HCT116 (cell line): ENCODE measurements at regions not wholly inside any gene's neighbourhood (a gene's known extent, or its start where the extent isn't known, plus 50 kb on each side); places are given as distances from the start of the nearest gene placed in this dataset.

ENCODE experiments used
- ATAC-seq: fragments of 200-7000 bp; cut with Tn5 transposase; 2 replicates; pipeline ENCODE4 v1.9.1; 2020; ENCODE audit warnings: mild to moderate bottlenecking, moderate library complexity
- BruUV-seq: library from RNA; stranded (reverse); fragments of 400-500 nt; replicated peaks from 2 replicates; lab custom pipeline; 2021; lab: Mats Ljungman, UMichigan
- CTCF ChIA-PET: fragments of 300-600 bp; sonication (Branson Sonifier 250); formaldehyde crosslinking; loops from one replicate; lab custom pipeline; 2021; ENCODE audit warnings: antibody characterized with exemption; lab: Charles Lee
- POLR2A ChIA-PET: fragments of 300-600, 350-600 bp; sonication (Branson Sonifier 250); formaldehyde crosslinking; loops from one replicate; lab custom pipeline; 2021; ENCODE audit warnings: antibody characterized with exemption; lab: Charles Lee
- RAD21 ChIA-PET, 2 experiments: fragments of 300-600 bp; sonication (Branson Sonifier 250); formaldehyde crosslinking; loops; one replicate each; lab custom pipeline; 2023; ENCODE audit warnings: low total read pairs in 2 of 2; ENCODE audit not compliant: uncharacterized antibody in 2 of 2, unreplicated experiment in 2 of 2, low non-redundant PET in 1 of 2; lab: Charles Lee
- DNase-seq: peaks from one replicate; pipeline ENCODE4 v3.0.0-alpha.2; 2010; ENCODE audit warnings: low read depth, low spot score
- H2AFZ ChIP-seq: fragments of 200-600 bp; shearing (Covaris generic), sonication (generic); 2 replicates; pipeline ENCODE4 v1.6.1; 2017; ENCODE audit warnings: low read depth, mixed run types, mixed read lengths, antibody characterized with exemption, low read length; ENCODE audit not compliant: poor library complexity, severe bottlenecking
- H3K27ac ChIP-seq: 2 replicates; pipeline ENCODE4 v1.5.1; 2012; ENCODE audit warnings: low read depth, low read length
- H3K27me3 ChIP-seq: fragments of 200-600 bp; sonication (generic); 2 replicates; pipeline ENCODE4 v1.6.1; 2016; ENCODE audit warnings: mixed run types, low read length, mixed read lengths; ENCODE audit not compliant: insufficient read depth
- H3K36me3 ChIP-seq, 2 experiments: fragments of 200-500 bp in 1 of 2; fragments of 200-600 bp in 1 of 2; sonication (Bioruptor generic) in 1 of 2; sonication (generic) in 1 of 2; 2 replicates each; pipeline versions ENCODE4 v1.5.1 to v1.6.1; 2014 to 2016; ENCODE audit warnings: low read length in 2 of 2, inconsistent platforms in 1 of 2, mixed read lengths in 1 of 2, mixed run types in 1 of 2; ENCODE audit not compliant: insufficient read depth in 2 of 2, control insufficient read depth in 1 of 2
- H3K4me1 ChIP-seq, 2 experiments: fragments of 200-600 bp in 1 of 2; sonication (generic) in 1 of 2; 2 replicates each; pipeline versions ENCODE4 v1.5.1 to v1.6.1; 2012 to 2017; ENCODE audit warnings: low read length in 2 of 2, inconsistent platforms in 1 of 2, mild to moderate bottlenecking in 1 of 2, mixed read lengths in 1 of 2, mixed run types in 1 of 2, moderate library complexity in 1 of 2; ENCODE audit not compliant: insufficient read depth in 2 of 2, control insufficient read depth in 1 of 2
- H3K4me2 ChIP-seq: fragments of 200-600 bp; sonication (generic); 2 replicates; pipeline ENCODE4 v1.6.1; 2017; ENCODE audit warnings: mixed run types, low read length, mixed read lengths
- H3K4me3 ChIP-seq, 2 experiments: fragments of 200-600 bp in 1 of 2; sonication (generic) in 1 of 2; replicated peaks in 1 of 2; 2 replicates each; pipeline ENCODE4 v1.5.1; 2011 to 2016; ENCODE audit warnings: low read length in 2 of 2, control low read depth in 1 of 2, low read depth in 1 of 2, mild to moderate bottlenecking in 1 of 2, mixed read lengths in 1 of 2, mixed run types in 1 of 2
- H3K79me2 ChIP-seq: fragments of 200-600 bp; sonication (generic); 2 replicates; pipeline ENCODE4 v1.6.1; 2017; ENCODE audit warnings: mild to moderate bottlenecking, mixed run types, low read length, moderate library complexity, mixed read lengths; ENCODE audit not compliant: insufficient read depth
- H3K9ac ChIP-seq: fragments of 200-600 bp; sonication (generic); 2 replicates; pipeline ENCODE4 v1.6.1; 2016; ENCODE audit warnings: low read length, mixed read lengths
- H3K9me2 ChIP-seq: fragments of 200-600 bp; sonication (generic), shearing (Covaris generic); 2 replicates; pipeline ENCODE4 v1.6.1; 2017; ENCODE audit warnings: mixed run types, mild to moderate bottlenecking, moderate library complexity; ENCODE audit not compliant: insufficient read depth
- H3K9me3 ChIP-seq, 2 experiments: fragments of 200-500 bp in 1 of 2; fragments of 200-600 bp in 1 of 2; sonication (Bioruptor generic) in 1 of 2; sonication (generic) in 1 of 2; 2 replicates each; pipeline ENCODE4 v1.6.1; 2014 to 2017; ENCODE audit warnings: low read length in 2 of 2, mixed read lengths in 2 of 2, inconsistent platforms in 1 of 2, low read depth in 1 of 2, mild to moderate bottlenecking in 1 of 2, mixed run types in 1 of 2, moderate library complexity in 1 of 2; ENCODE audit not compliant: control insufficient read depth in 1 of 2, insufficient read depth in 1 of 2
- H4K20me1 ChIP-seq: fragments of 200-600 bp; sonication (generic), shearing (Covaris generic); 2 replicates; pipeline ENCODE4 v1.6.1; 2017; ENCODE audit warnings: mixed run types, mild to moderate bottlenecking, moderate library complexity; ENCODE audit not compliant: insufficient read depth
- CEBPB ChIP-seq: IDR thresholded peaks from 2 replicates; pipeline ENCODE4 v1.6.1; 2012; ENCODE audit warnings: low read depth
- EZH2phosphoT487 ChIP-seq: fragments of 200-600 bp; IDR thresholded peaks from 2 replicates; pipeline ENCODE4 v1.6.1; 2018; ENCODE audit warnings: antibody characterized with exemption, borderline replicate concordance
- JUND ChIP-seq: IDR thresholded peaks from 2 replicates; pipeline ENCODE4 v1.6.1; 2012
- POLR2A ChIP-seq: IDR thresholded peaks from 2 replicates; pipeline ENCODE4 v1.7.0; 2011; ENCODE audit warnings: borderline replicate concordance; ENCODE audit not compliant: insufficient read depth, insufficient read length; ENCODE audit errors: extremely low read depth
- POLR2AphosphoS5 ChIP-seq: IDR thresholded peaks from 2 replicates; pipeline ENCODE4 v1.6.1; 2011; ENCODE audit warnings: mild to moderate bottlenecking, low read depth, low read length, moderate library complexity
- RAD21 ChIP-seq: IDR thresholded peaks from 2 replicates; pipeline ENCODE4 v1.6.1; 2012; ENCODE audit warnings: low read depth, mild to moderate bottlenecking
- SIN3A ChIP-seq: IDR thresholded peaks from 2 replicates; pipeline ENCODE4 v1.6.1; 2012; ENCODE audit warnings: low read depth
- SRF ChIP-seq: IDR thresholded peaks from 2 replicates; pipeline ENCODE4 v1.6.1; 2012; ENCODE audit warnings: low read depth
- intact Hi-C: fragments of 100-400 bp; cut with micrococcal nuclease; formaldehyde crosslinking; loops from 2 replicates; pipeline ENCODE4 v1.10.0; 2022
- TF ChIP-seq, protein P1 (sequence below): IDR thresholded peaks from 2 replicates; pipeline ENCODE4 v1.6.1; 2012
- TF ChIP-seq, protein P2 (sequence below): IDR thresholded peaks from 2 replicates; pipeline ENCODE4 v1.6.1; 2012
- TF ChIP-seq, protein P3 (sequence below): IDR thresholded peaks from 2 replicates; pipeline ENCODE4 v1.6.1; 2011; ENCODE audit warnings: mild to moderate bottlenecking, low read length, moderate library complexity; ENCODE audit not compliant: insufficient replicate concordance; ENCODE audit errors: extremely low read depth
- TF ChIP-seq, protein P4 (sequence below): IDR thresholded peaks from 2 replicates; pipeline ENCODE4 v1.6.1; 2012; ENCODE audit warnings: low read depth

DNA sequence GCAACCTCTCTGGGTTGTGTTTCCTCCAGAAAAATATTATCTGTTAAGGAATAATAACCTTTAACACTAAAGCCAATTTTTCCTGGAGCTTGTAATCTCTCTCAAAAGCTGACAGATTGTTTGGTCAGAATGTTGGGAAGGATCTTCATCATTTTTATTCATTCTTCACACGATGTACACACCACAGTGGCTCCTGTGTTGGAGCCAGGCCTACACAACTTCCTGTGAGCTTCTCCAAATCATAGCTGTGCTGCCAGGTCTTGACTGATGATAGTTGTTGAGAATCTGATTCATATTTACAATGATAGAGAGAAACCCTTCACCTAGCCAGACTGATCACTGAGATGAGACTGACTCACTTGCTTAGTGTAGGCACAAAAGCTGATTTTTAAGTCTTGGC, 151.0 kb upstream of the ROBO2 start:
- RAD21 ChIA-PET, result no interaction called here
- POLR2A ChIA-PET, result no interaction called here
- Histone ChIP-seq H3K9ac (no peak overlapping the region), H3K27ac (no peak overlapping the region), H3K9me3 (peaks cover 16 to 36% of the 10 kb centered on the region in 2 experiments; a peak in 2 of 4 replicates), H3K4me1 (no peaks in the 10 kb centered on the region), H3K4me2 (no peak overlapping the region), H3K4me3 (no peak overlapping the region), H3K27me3 (no peaks in the 10 kb centered on the region), H3K79me2 (no peaks in the 10 kb centered on the region), H3K9me2 (no peaks in the 10 kb centered on the region), H4K20me1 (no peaks in the 10 kb centered on the region), H2AFZ (no peak overlapping the region), H3K36me3 (no peaks in the 10 kb centered on the region)
- TF ChIP-seq, protein P1, sequence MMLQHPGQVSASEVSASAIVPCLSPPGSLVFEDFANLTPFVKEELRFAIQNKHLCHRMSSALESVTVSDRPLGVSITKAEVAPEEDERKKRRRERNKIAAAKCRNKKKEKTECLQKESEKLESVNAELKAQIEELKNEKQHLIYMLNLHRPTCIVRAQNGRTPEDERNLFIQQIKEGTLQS, result no peak
- TF ChIP-seq CEBPB, result no peak
- TF ChIP-seq SIN3A, result no peak
- TF ChIP-seq RAD21, result no peak
- TF ChIP-seq, protein P2, sequence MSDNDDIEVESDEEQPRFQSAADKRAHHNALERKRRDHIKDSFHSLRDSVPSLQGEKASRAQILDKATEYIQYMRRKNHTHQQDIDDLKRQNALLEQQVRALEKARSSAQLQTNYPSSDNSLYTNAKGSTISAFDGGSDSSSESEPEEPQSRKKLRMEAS, result no peak
- no peak for TF ChIP-seq POLR2AphosphoS5
- no peak for TF ChIP-seq JUND
- TF ChIP-seq POLR2A, result no peak
- no peak for TF ChIP-seq EZH2phosphoT487
- TF ChIP-seq, protein P3, sequence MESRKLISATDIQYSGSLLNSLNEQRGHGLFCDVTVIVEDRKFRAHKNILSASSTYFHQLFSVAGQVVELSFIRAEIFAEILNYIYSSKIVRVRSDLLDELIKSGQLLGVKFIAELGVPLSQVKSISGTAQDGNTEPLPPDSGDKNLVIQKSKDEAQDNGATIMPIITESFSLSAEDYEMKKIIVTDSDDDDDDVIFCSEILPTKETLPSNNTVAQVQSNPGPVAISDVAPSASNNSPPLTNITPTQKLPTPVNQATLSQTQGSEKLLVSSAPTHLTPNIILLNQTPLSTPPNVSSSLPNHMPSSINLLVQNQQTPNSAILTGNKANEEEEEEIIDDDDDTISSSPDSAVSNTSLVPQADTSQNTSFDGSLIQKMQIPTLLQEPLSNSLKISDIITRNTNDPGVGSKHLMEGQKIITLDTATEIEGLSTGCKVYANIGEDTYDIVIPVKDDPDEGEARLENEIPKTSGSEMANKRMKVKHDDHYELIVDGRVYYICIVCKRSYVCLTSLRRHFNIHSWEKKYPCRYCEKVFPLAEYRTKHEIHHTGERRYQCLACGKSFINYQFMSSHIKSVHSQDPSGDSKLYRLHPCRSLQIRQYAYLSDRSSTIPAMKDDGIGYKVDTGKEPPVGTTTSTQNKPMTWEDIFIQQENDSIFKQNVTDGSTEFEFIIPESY, result no peak
- TF ChIP-seq, protein P4, sequence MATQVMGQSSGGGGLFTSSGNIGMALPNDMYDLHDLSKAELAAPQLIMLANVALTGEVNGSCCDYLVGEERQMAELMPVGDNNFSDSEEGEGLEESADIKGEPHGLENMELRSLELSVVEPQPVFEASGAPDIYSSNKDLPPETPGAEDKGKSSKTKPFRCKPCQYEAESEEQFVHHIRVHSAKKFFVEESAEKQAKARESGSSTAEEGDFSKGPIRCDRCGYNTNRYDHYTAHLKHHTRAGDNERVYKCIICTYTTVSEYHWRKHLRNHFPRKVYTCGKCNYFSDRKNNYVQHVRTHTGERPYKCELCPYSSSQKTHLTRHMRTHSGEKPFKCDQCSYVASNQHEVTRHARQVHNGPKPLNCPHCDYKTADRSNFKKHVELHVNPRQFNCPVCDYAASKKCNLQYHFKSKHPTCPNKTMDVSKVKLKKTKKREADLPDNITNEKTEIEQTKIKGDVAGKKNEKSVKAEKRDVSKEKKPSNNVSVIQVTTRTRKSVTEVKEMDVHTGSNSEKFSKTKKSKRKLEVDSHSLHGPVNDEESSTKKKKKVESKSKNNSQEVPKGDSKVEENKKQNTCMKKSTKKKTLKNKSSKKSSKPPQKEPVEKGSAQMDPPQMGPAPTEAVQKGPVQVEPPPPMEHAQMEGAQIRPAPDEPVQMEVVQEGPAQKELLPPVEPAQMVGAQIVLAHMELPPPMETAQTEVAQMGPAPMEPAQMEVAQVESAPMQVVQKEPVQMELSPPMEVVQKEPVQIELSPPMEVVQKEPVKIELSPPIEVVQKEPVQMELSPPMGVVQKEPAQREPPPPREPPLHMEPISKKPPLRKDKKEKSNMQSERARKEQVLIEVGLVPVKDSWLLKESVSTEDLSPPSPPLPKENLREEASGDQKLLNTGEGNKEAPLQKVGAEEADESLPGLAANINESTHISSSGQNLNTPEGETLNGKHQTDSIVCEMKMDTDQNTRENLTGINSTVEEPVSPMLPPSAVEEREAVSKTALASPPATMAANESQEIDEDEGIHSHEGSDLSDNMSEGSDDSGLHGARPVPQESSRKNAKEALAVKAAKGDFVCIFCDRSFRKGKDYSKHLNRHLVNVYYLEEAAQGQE, result no peak
- TF ChIP-seq SRF, result no peak
- intact Hi-C loops, result no loop called here
- ATAC-seq, result no peak
- DNase-seq, result no peak
- no TSS peak for BruUV-seq
- CTCF ChIA-PET, result no interaction called here
